Right ventricle myocardium superior (tissue), 1 donor: ENCODE measurements at regions not wholly inside any gene's neighbourhood (a gene's known extent, or its start where the extent isn't known, plus 50 kb on each side); places are given as distances from the start of the nearest gene placed in this dataset.
"Not testable (repeated sequence)": the region's sequence is repeated elsewhere in the genome, so short reads cannot be mapped to it uniquely, and the experiment has no call there.

Source experiments
- ATAC-seq: fragments of 200-7000 bp; cut with Tn5 transposase; one replicate; pipeline ENCODE4 v1.9.1; 2020; ENCODE audit warnings: mild to moderate bottlenecking; ENCODE audit not compliant: poor library complexity
- DNase-seq: peaks from one replicate; pipeline ENCODE4 v3.0.0-alpha.2; 2020
- intact Hi-C: fragments of 100-400 bp; cut with DNase I; formaldehyde crosslinking; loops from one replicate; pipeline ENCODE4 v1.11.2; 2022
- donor health status: DM: no; HTN: yes; CAD: no; lungs with severe emphysema.

- intact Hi-C loops, result no loop called here
- ATAC-seq, result no peak
- DNase-seq, result no peak
Observed at GRCh38 chr3:5899014-5899761, 711.7 kb downstream of the EDEM1 start.

- intact Hi-C loops, result no loop called here
- ATAC-seq, result no peak
- DNase-seq, result no peak
Observed at GRCh38 chr3:5917932-5918331, 730.4 kb downstream of the EDEM1 start.

DNA sequence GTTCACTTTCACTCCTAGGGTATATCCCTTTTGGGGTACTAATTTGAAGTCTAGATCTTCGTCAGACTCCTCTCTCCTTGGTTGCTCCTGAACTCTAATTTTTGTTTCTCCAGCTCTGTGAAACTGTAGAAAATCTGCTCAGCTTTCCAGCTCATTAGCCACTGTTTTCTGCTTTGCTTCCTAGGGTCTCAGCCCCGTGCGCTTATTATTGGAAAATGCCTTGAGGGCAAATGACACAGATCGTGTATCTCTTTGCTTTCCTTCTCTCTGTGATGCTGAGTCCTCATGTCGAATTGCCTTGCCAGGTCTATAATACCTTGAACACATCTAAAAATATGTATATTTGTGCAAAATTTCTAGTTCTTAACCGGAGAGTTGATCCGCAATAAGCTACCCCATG is 731.1 kb downstream of the EDEM1 start:
- no peak for ATAC-seq
- intact Hi-C loops, result no loop called here
- DNase-seq, result no peak

DNA sequence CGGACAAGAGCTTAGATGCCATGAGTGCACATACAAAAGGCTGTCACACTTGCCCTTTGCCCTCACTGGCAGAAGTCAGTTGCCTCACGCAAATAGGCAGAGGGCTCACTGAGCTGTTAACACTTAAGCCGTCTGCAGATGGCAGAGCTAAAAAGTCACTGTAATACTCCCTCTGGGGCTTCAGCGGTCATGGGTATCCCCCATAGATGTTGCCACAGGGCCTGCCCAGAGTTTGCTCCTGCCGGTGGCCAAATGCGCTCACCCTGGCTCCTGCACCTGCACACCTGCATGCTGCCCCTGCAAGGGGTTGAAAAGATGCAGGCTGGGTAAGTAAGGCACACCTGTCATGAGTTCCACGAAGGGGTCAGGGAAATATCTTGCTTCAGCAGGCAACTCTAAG is 741.5 kb downstream of the EDEM1 start:
- DNase-seq, result no peak
- ATAC-seq, result no peak
- intact Hi-C loops, result no loop called here

- peak; percentile 26 for DNase-seq
- intact Hi-C loops, result not testable (repeated sequence)
Observed at GRCh38 chr3:5944061-5944460, 756.6 kb downstream of the EDEM1 start.

GRCh38 chr3:5948084-5948483 is 760.6 kb downstream of the EDEM1 start:
- DNase-seq, result no peak
- intact Hi-C loops, result no loop called here
- no peak for ATAC-seq

More at GRCh38 chr3:5944061-5944460, 756.6 kb downstream of the EDEM1 start:
- not testable (repeated sequence) for ATAC-seq

DNA sequence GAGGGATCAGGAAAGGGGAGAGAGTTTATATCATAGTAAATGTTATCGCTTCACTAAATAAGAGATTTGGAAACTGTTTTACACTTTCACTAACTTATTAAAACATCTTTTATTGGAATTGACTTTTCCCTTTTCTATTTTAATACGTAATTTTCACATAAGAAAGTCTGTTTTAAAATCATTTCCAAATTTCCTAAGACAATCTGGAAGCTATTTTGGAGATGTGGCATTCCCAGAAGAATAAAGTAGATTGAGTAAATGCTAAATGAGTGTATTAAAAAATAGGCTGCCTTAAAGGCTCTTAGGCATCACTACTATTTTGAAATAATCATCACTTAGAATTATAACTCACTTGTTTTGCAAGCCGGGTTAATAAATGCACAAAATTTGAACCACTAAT is 763.5 kb downstream of the EDEM1 start:
- intact Hi-C loops, result no loop called here
- ATAC-seq (no peak), DNase-seq (no peak)

- no peak for ATAC-seq
Observed at GRCh38 chr3:5972586-5972985, 785.1 kb downstream of the EDEM1 start.

GRCh38 chr3:5974630-5975322 is 787.3 kb downstream of the EDEM1 start:
- ATAC-seq (peak; percentile 56), DNase-seq (no peak)
- intact Hi-C loops, result no loop called here

More at GRCh38 chr3:5972586-5972985, 785.1 kb downstream of the EDEM1 start:
- DNase-seq, result no peak
- intact Hi-C loops, result no loop called here

GRCh38 chr3:5977331-5977730 is 789.8 kb downstream of the EDEM1 start:
- DNase-seq, result no peak
- no peak for ATAC-seq
- intact Hi-C loops, result no loop called here

GRCh38 chr3:5980475-5980874 is 793.0 kb downstream of the EDEM1 start:
- intact Hi-C loops, result no loop called here
- ATAC-seq, result no peak

GRCh38 chr3:5994651-5995050 is 807.1 kb downstream of the EDEM1 start:
- ATAC-seq (no peak), DNase-seq (no peak)
- intact Hi-C loops, result no loop called here

More at GRCh38 chr3:5980475-5980874, 793.0 kb downstream of the EDEM1 start:
- DNase-seq, result no peak

DNA sequence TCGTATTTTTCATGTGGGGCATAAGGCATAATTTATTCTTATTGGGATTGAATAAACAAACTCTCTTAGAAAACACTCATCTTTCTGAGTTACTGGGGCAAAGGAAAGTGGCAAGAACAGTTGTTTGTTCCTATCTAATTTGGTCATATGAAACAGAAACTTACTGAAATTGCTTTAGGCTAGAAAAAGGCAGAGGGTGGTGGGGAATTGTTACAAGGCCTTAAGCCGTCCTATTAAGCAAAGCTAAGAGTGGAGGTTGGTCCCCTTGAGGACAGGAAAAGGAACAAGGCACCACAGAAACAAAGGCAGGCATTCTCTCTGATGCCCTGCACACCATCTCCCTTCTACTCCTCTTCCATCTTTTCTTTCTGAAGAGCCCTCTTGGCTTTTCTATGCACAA is 830.9 kb downstream of the EDEM1 start:
- no peak for ATAC-seq

DNA sequence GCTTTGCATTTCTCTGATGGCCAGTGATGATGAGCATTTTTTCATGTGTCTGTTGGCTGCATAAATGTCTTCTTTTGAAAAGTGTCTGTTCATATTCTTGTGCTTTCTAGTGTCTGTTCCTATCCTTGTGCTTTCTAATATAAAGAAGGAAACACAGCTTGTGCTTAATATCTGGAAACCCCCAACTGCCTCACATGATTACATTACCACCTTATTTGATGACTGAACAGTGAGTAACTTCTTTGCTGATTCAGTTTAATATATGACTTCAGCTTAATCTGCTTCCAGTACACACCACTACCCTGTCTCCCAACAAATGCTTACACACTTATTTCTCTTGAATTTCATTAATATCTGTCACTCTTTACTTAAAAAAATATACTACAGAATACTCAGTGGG is 835.1 kb downstream of the EDEM1 start:
- no peak for DNase-seq
- intact Hi-C loops, result no loop called here
- ATAC-seq, result no peak

More for the DNA sequence above, 830.9 kb downstream of the EDEM1 start:
- no peak for DNase-seq
- intact Hi-C loops, result no loop called here

DNA sequence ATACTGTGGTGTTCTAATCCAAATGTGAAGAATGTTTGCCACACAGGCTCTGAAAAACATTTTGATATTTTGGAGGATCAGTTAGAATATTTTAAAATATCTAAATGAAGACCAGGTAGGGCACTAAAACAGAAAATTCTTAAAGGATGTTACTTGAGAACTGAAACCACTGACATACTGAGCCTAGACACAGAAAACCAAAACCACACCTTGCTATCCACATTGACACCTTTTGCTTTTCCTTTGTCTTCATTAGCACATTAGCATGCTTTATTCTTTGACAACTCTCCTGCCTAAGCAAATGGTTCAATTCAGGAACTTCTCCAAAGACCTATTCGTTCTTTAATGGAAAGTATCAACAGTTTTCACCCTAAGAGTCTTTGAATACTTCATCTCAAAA is 835.9 kb upstream of the GRM7 start:
- ATAC-seq, result no peak
- intact Hi-C loops, result no loop called here
- no peak for DNase-seq

GRCh38 chr3:6030648-6031047 is 830.3 kb upstream of the GRM7 start:
- ATAC-seq, intact Hi-C loops, DNase-seq: not testable (repeated sequence)

GRCh38 chr3:6035626-6036025 is 825.3 kb upstream of the GRM7 start:
- intact Hi-C loops, result no loop called here
- DNase-seq, result no peak
- ATAC-seq, result no peak

GRCh38 chr3:6039971-6040370 is 820.9 kb upstream of the GRM7 start:
- intact Hi-C loops, result no loop called here
- DNase-seq (no peak), ATAC-seq (no peak)

- no peak for ATAC-seq
- DNase-seq, result no peak
- intact Hi-C loops, result no loop called here
Observed at GRCh38 chr3:6041894-6042293, 819.0 kb upstream of the GRM7 start.

GRCh38 chr3:6047016-6047415 is 813.9 kb upstream of the GRM7 start:
- DNase-seq (no peak), ATAC-seq (no peak)
- intact Hi-C loops, result no loop called here
